ENCODE measurements at regions not wholly inside any gene's neighbourhood (a gene's known extent, or its start where the extent isn't known, plus 50 kb on each side); places are given as distances from the start of the nearest gene placed in this dataset.

DNA sequence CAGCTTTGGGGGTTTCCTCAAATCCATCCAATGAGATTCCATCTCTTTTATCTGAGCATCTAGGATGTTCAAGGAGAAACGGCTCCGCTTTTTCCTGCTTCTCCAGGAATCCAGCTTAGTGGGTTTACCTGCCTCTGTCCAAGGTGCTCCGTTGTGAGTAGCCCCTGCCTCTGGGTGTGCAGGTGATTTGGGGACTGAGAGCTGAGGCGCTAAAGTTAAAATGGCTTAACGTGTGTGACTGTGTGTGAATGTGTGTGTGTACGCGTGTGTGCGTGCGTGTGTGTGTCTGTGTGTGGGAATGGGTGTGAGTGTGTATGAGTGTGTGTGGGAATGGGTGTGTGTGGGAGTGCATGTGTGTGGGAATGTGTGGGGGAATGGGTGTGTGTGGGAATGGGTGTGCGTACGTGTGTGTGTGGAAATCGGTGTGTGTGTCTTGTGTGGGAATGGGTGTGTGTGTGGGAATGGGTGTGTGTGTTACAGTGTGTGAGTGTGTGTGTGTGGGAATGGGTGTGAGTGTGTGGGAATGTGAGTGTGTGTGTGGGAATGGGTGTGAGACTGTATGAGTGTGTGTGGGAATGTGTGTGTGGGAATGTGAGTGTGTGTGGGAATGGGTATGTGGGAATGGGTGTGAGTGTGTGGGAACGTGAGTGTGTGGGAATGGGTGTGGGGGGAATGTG lies 90.2 kb upstream of the INSIG1 start:
- ATAC-seq, result no peak
- CTCF ChIA-PET, result interaction anchor here (0.8 to 1.2 kb wide), 3 partner anchors 8 to 137 kb away, joined by 3 to 4 read pairs (median 3); no protein-coding TSS in a partner anchor
- Mint-ChIP-seq H3K4me3 (no peak overlapping the region), H3K9me3 (ENCODE audit: low read depth) (peaks cover 5% of the 10 kb centered on the region), H3K36me3 (peaks cover 10% of the 10 kb centered on the region), H3K27me3 (no peaks in the 10 kb centered on the region), H3K4me1 (peaks cover 35% of the 10 kb centered on the region), H3K27ac (peak overlapping the region; percentile 99)
- DNase-seq, result no peak

DNA sequence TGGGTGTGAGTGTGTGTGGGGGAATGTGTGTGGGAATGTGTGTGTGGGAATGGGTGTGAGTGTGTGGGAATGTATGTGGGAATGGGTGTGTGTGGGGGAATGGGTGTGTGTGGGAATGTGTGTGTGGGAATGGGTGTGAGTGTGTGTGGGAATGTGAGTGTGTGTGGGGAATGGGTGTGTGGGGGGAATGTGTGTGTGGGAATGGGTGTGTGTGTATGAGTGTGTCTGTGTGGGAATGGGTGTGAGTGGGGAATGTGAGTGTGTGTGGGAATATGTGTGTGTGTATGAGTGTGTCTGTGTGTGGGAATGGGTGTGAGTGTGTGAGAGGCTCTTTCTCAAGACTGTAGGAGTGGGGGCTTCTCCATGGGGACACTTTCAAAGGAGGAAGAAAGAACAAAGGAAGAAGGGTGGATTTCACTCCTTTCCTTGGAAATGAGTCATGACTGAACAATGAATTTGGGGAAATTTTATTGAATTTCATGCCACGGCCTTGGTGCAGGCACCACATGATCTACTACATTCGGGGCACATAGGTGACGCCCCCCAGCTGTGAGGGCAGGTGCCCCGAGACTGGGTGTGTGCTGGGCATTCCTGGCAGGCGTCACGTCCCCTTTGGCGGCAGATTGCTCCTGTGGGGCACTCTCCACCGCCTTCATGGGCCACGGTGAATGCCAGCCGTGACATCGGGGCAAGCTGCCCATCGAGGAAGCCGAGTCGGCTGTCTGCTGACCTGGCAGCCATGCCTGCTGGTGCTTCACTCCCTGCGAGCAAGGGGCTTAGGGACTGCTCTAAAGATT lies 88.8 kb upstream of the INSIG1 start:
- Mint-ChIP-seq H3K9me3 (ENCODE audit: low read depth) (peaks cover 5% of the 10 kb centered on the region), H3K27ac (no peak overlapping the region), H3K4me3 (no peak overlapping the region), H3K36me3 (peaks cover 10% of the 10 kb centered on the region), H3K4me1 (peaks cover 35% of the 10 kb centered on the region), H3K27me3 (no peaks in the 10 kb centered on the region)
- DNase-seq (no peak), ATAC-seq (no peak)
- CTCF ChIA-PET, result interaction anchor here (0.8 kb wide), 1 partner anchor 136 kb away, joined by 4 read pairs; no protein-coding TSS in a partner anchor

DNA sequence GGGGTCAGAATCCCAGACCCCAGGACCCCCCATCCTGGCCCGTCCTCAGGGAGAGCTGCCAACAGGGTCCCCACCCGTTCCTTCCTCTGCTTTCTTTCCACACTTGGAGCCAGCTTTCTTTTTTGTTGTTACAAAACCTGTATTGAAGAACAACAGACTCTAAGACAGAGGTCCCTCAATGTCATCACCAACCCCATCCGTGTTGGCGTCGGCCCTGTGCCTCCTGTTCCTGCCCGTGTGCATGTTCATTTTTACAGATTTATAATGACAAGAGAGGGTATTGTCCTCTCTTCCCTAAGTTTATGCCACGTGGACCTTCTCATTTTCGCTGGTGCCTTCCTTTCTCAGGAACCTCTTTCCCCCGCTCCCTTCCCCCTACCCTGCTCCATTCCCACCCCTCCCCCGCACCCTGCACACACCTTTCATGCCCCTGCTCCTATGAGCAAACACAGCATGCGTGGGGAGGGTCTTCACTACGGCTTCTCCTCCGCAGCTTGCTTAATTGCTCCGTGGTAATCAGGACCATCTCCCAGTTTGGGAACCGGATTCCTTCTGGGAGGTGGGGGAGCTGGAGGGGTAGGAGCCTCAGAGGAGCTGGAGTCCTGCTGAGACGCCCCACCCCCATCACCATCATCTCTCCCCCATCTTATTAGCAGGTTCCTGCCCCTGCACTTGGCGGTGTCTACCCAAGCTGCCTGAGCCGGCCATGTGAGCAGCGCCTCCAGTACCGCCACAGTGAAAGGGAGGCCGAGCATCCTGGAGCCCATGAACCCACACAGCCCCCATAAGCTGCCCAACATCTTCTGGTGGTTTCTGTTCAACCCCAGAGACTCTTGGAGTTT lies 88.0 kb upstream of the INSIG1 start:
- Mint-ChIP-seq H3K4me3 (no peak overlapping the region), H3K4me1 (peaks cover 32% of the 10 kb centered on the region), H3K36me3 (peaks cover 10% of the 10 kb centered on the region), H3K27ac (no peak overlapping the region), H3K27me3 (peaks cover 3% of the 10 kb centered on the region), H3K9me3 (ENCODE audit: low read depth) (peaks cover 5% of the 10 kb centered on the region)
- CTCF ChIA-PET, result interaction anchor here (0.8 kb wide), 1 partner anchor 135 kb away, joined by 4 read pairs; no protein-coding TSS in a partner anchor
- ATAC-seq (no peak), DNase-seq (no peak)

- no peak overlapping the region for H3K27ac Mint-ChIP-seq
- CTCF ChIA-PET, result no interaction called here
- peaks cover 7% of the 10 kb centered on the region for H3K36me3 Mint-ChIP-seq
- H3K27me3 Mint-ChIP-seq, result peaks cover 3% of the 10 kb centered on the region
- peaks cover 5% of the 10 kb centered on the region for H3K9me3 Mint-ChIP-seq (ENCODE audit: low read depth)
- ATAC-seq (no peak), DNase-seq (no peak)
- peaks cover 25% of the 10 kb centered on the region for H3K4me1 Mint-ChIP-seq
- no peak overlapping the region for H3K4me3 Mint-ChIP-seq
Observed at GRCh38 chr7:155210356-155210755, 87.3 kb upstream of the INSIG1 start.

GRCh38 chr7:155211173-155211572 lies 86.5 kb upstream of the INSIG1 start:
- peaks cover 5% of the 10 kb centered on the region for H3K9me3 Mint-ChIP-seq (ENCODE audit: low read depth)
- no peak overlapping the region for H3K27ac Mint-ChIP-seq
- peaks cover 7% of the 10 kb centered on the region for H3K27me3 Mint-ChIP-seq
- H3K36me3 Mint-ChIP-seq, result peaks cover 3% of the 10 kb centered on the region
- H3K4me3 Mint-ChIP-seq, result no peak overlapping the region
- peaks cover 19% of the 10 kb centered on the region for H3K4me1 Mint-ChIP-seq
- CTCF ChIA-PET, result no interaction called here
- no peak for DNase-seq
- ATAC-seq, result no peak

DNA sequence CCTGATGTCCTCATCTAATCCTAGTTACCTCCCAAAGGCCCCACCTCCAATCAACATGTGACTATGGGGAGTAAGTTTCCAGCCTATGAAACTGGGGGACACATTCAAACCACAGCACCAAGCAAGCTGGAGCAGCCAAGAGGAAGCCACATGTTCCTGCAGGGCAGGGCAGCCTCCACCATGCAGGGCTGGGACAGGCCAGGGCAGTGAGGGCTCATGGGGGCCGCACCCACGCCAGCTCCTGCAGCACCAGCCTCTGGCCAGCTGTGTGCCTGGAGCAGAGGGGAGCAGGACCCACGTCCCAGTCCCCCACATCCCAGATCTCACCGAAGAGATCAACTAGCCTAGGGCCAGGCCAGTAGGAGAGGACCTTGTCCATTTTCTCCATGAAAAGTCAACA lies 85.9 kb upstream of the INSIG1 start:
- Mint-ChIP-seq H3K27ac (no peak overlapping the region), H3K27me3 (peaks cover 7% of the 10 kb centered on the region), H3K4me3 (no peak overlapping the region), H3K9me3 (ENCODE audit: low read depth) (peaks cover 5% of the 10 kb centered on the region), H3K4me1 (peaks cover 16% of the 10 kb centered on the region), H3K36me3 (peaks cover 3% of the 10 kb centered on the region)
- ATAC-seq (no peak), DNase-seq (no peak)
- CTCF ChIA-PET, result no interaction called here

- H3K27ac Mint-ChIP-seq, result no peak overlapping the region
- CTCF ChIA-PET, result no interaction called here
- H3K9me3 Mint-ChIP-seq (ENCODE audit: low read depth), result peaks cover 3% of the 10 kb centered on the region
- peaks cover 7% of the 10 kb centered on the region for H3K27me3 Mint-ChIP-seq
- H3K4me1 Mint-ChIP-seq, result peaks cover 12% of the 10 kb centered on the region
- ATAC-seq (no peak), DNase-seq (no peak)
- H3K36me3 Mint-ChIP-seq, result peaks cover 1% of the 10 kb centered on the region
- no peak overlapping the region for H3K4me3 Mint-ChIP-seq
Observed at GRCh38 chr7:155212301-155213015, 85.2 kb upstream of the INSIG1 start.

- DNase-seq (no peak), ATAC-seq (no peak)
- Mint-ChIP-seq H3K9me3 (ENCODE audit: low read depth) (no peaks in the 10 kb centered on the region), H3K27ac (no peak overlapping the region), H3K27me3 (peaks cover 7% of the 10 kb centered on the region), H3K4me1 (peaks cover 13% of the 10 kb centered on the region), H3K36me3 (no peaks in the 10 kb centered on the region), H3K4me3 (no peak overlapping the region)
- CTCF ChIA-PET, result interaction anchor here (2.4 kb wide), 1 partner anchor 8 kb away, joined by 8 read pairs; no protein-coding TSS in a partner anchor
Observed at GRCh38 chr7:155213385-155213784, 84.3 kb upstream of the INSIG1 start.

DNA sequence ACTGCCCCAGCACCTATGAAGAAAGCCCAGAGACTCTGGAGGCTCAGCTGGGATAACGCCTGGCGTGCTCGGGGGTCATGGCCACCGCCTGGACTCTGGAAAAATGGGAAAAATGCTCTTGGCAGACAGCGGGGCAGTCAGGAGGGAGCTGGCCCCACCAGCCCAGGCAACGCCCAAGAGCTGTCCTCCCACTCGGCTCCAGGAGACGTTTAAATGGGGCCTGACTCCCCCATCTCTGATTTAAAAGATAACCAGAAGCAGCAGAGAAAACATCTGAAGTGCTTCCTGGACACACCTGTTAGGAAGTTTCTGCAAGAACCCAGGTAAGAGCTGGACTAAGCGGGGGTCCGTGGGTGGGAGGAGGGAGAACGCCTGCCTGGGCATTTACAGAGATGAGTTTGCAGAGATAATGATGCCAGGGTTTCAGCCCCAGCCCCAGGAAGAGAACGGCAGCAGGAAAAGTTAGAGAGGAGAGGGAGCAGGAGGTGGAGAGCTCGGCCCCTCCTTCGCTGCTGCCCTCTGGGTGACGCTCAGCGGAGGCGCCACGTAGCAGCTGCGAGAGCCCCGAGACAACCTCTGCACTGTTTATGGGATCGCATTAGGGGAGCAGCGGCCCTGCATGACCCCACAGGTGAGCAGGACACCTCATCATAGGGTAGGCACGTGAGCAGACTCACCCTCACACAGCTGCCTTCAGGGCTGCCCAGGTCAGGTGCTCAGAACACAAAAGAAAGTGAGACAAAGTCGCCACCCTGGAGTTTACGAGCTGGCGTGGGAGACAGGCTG lies 83.5 kb upstream of the INSIG1 start:
- ATAC-seq, result no peak
- DNase-seq, result no peak
- no peaks in the 10 kb centered on the region for H3K9me3 Mint-ChIP-seq (ENCODE audit: low read depth)
- CTCF ChIA-PET, result interaction anchor here (2.4 kb wide), 1 partner anchor 9 kb away, joined by 8 read pairs; no protein-coding TSS in a partner anchor
- H3K27ac Mint-ChIP-seq, result no peak overlapping the region
- H3K36me3 Mint-ChIP-seq, result no peaks in the 10 kb centered on the region
- H3K4me3 Mint-ChIP-seq, result no peak overlapping the region
- H3K4me1 Mint-ChIP-seq, result peaks cover 13% of the 10 kb centered on the region
- H3K27me3 Mint-ChIP-seq, result peaks cover 7% of the 10 kb centered on the region

- peaks cover 11% of the 10 kb centered on the region for H3K4me1 Mint-ChIP-seq
- no peaks in the 10 kb centered on the region for H3K36me3 Mint-ChIP-seq
- DNase-seq (no peak), ATAC-seq (no peak)
- CTCF ChIA-PET, result interaction anchor here (1.7 to 2.4 kb wide), 2 partner anchors 9 to 10 kb away, joined by 3 to 8 read pairs; no protein-coding TSS in a partner anchor
- H3K27me3 Mint-ChIP-seq, result peaks cover 7% of the 10 kb centered on the region
- no peaks in the 10 kb centered on the region for H3K9me3 Mint-ChIP-seq (ENCODE audit: low read depth)
- no peak overlapping the region for H3K27ac Mint-ChIP-seq
- H3K4me3 Mint-ChIP-seq, result no peak overlapping the region
Observed at GRCh38 chr7:155215576-155216325, 81.9 kb upstream of the INSIG1 start.

DNA sequence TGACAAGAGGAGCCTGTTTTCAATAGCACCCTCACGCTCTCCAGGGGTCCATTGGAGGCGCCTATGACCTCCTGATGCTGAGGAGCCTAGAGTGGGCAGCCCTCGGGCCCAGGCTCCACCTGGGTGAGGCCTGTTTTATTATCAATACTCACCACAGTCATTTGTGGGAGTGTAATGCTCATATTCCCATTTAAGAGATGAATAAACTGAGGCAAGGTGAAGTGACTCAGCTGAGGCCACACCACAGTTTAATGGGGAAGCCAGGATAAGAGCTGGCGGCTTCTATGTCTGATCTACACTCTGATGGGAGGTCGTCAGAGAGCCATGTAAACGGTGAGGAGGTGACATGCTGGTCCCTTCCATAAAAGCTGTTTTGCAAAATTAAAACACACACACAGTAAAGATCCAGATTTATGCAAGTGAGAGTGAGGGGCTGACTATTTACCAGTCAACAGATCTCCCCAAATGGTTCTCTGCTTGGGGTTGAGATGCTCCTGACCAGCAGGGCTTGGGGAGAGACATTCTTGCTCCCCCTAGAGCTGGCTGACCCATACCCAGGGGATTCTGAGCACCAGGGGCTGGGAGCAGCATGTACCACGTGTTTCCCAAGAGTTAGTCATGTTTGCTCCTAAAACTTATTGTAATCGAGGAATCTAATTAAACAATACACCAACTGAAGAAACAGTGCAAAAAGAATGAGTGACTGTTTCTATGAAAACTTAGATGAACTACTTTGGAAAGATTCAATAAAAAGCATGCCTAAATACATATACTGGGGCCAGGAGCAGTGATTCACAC lies 81.0 kb upstream of the INSIG1 start:
- DNase-seq, result no peak
- peaks cover 12% of the 10 kb centered on the region for H3K27me3 Mint-ChIP-seq
- no peak overlapping the region for H3K4me3 Mint-ChIP-seq
- no peak overlapping the region for H3K27ac Mint-ChIP-seq
- no peaks in the 10 kb centered on the region for H3K9me3 Mint-ChIP-seq (ENCODE audit: low read depth)
- peaks cover 15% of the 10 kb centered on the region for H3K4me1 Mint-ChIP-seq
- no peak for ATAC-seq
- CTCF ChIA-PET, result interaction anchor here (1.7 kb wide), 1 partner anchor 10 kb away, joined by 3 read pairs; no protein-coding TSS in a partner anchor
- peaks cover 1% of the 10 kb centered on the region for H3K36me3 Mint-ChIP-seq

Data from activated CD8-positive, alpha-beta memory T cell treated with anti-CD3 and anti-CD28 coated beads, Interleukin-2, amount 10 ng/mL, durations not matched to agents 7 days and 5 days (primary cell).